ENCODE measurements at regions not wholly inside any gene's neighbourhood (a gene's known extent, or its start where the extent isn't known, plus 50 kb on each side); places are given as distances from the start of the nearest gene placed in this dataset.

GRCh38 chr12:4223273-4223845, 50.2 kb upstream of the CCND2 start:
- ATAC-seq (ENCODE audit: low read depth) (no peak), DNase-seq (no peak)
- H3K4me3 Mint-ChIP-seq: no peak overlapping the region
- H3K27me3 Mint-ChIP-seq: peaks cover 9% of the 10 kb centered on the region
- H3K36me3 Mint-ChIP-seq: peaks cover 2% of the 10 kb centered on the region
- no peak overlapping the region for H3K27ac Mint-ChIP-seq
- POLR2A ChIA-PET: interaction anchor here (0.8 kb wide), 1 partner anchor 9 kb away, joined by 3 read pairs; no protein-coding TSS in a partner anchor
- H3K4me1 Mint-ChIP-seq: peaks cover 16% of the 10 kb centered on the region
- peaks cover 5% of the 10 kb centered on the region for H3K9me3 Mint-ChIP-seq

- Mint-ChIP-seq H3K36me3 (peaks cover 3% of the 10 kb centered on the region), H3K27me3 (peaks cover 4% of the 10 kb centered on the region), H3K27ac (no peak overlapping the region), H3K9me3 (peaks cover 5% of the 10 kb centered on the region), H3K4me3 (no peak overlapping the region), H3K4me1 (peaks cover 23% of the 10 kb centered on the region)
- DNase-seq: no peak
- POLR2A ChIA-PET: no interaction called here
- no peak for ATAC-seq (ENCODE audit: low read depth)
Measured at GRCh38 chr12:4221258-4221620, 52.3 kb upstream of the CCND2 start.

GRCh38 chr12:4220536-4221257, 52.9 kb upstream of the CCND2 start:
- POLR2A ChIA-PET: no interaction called here
- H3K4me3 Mint-ChIP-seq: no peak overlapping the region
- no peak overlapping the region for H3K27ac Mint-ChIP-seq
- peaks cover 5% of the 10 kb centered on the region for H3K9me3 Mint-ChIP-seq
- no peak for DNase-seq
- H3K36me3 Mint-ChIP-seq: peaks cover 3% of the 10 kb centered on the region
- ATAC-seq (ENCODE audit: low read depth): no peak
- peaks cover 4% of the 10 kb centered on the region for H3K27me3 Mint-ChIP-seq
- H3K4me1 Mint-ChIP-seq: peaks cover 27% of the 10 kb centered on the region

GRCh38 chr12:4217091-4217490, 56.5 kb upstream of the CCND2 start:
- Mint-ChIP-seq H3K36me3 (peaks cover 5% of the 10 kb centered on the region), H3K4me1 (peaks cover 33% of the 10 kb centered on the region), H3K4me3 (no peak overlapping the region), H3K9me3 (peaks cover 9% of the 10 kb centered on the region), H3K27ac (no peak overlapping the region), H3K27me3 (peaks cover 2% of the 10 kb centered on the region)
- no peak for ATAC-seq (ENCODE audit: low read depth)
- DNase-seq: no peak
- POLR2A ChIA-PET: no interaction called here

GRCh38 chr12:4216187-4216927, 57.2 kb upstream of the CCND2 start:
- POLR2A ChIA-PET: interaction anchor here (0.8 to 2.1 kb wide), 6 partner anchors 52 to 109 kb away, joined by 4 to 14 read pairs (median 6); no protein-coding TSS in a partner anchor
- H3K36me3 Mint-ChIP-seq: peaks cover 5% of the 10 kb centered on the region
- no peak overlapping the region for H3K4me3 Mint-ChIP-seq
- H3K9me3 Mint-ChIP-seq: peaks cover 7% of the 10 kb centered on the region
- no peak for DNase-seq
- peaks cover 34% of the 10 kb centered on the region for H3K4me1 Mint-ChIP-seq
- ATAC-seq (ENCODE audit: low read depth): no peak
- H3K27ac Mint-ChIP-seq: peak overlapping the region; percentile 91
- peaks cover 3% of the 10 kb centered on the region for H3K27me3 Mint-ChIP-seq

- peak overlapping the region; percentile 91 for H3K27ac Mint-ChIP-seq
- POLR2A ChIA-PET: interaction anchor here (0.7 to 2.1 kb wide), 9 partner anchors 19 to 119 kb away, joined by 3 to 14 read pairs (median 5); no protein-coding TSS in a partner anchor
- H3K4me3 Mint-ChIP-seq: peak overlapping the region; percentile 74
- H3K9me3 Mint-ChIP-seq: peaks cover 7% of the 10 kb centered on the region
- ATAC-seq (ENCODE audit: low read depth): peak; percentile 88
- peaks cover 35% of the 10 kb centered on the region for H3K4me1 Mint-ChIP-seq
- H3K27me3 Mint-ChIP-seq: peaks cover 4% of the 10 kb centered on the region
- DNase-seq: peak; percentile 55
- peaks cover 3% of the 10 kb centered on the region for H3K36me3 Mint-ChIP-seq
Measured at GRCh38 chr12:4215229-4216186, 58.1 kb upstream of the CCND2 start.

- H3K4me1 Mint-ChIP-seq: peaks cover 35% of the 10 kb centered on the region
- H3K36me3 Mint-ChIP-seq: peaks cover 3% of the 10 kb centered on the region
- POLR2A ChIA-PET: interaction anchor here (0.7 to 2.1 kb wide), 8 partner anchors 19 to 118 kb away, joined by 3 to 14 read pairs (median 6); no protein-coding TSS in a partner anchor
- ATAC-seq (ENCODE audit: low read depth) (no peak), DNase-seq (no peak)
- peaks cover 7% of the 10 kb centered on the region for H3K9me3 Mint-ChIP-seq
- peaks cover 2% of the 10 kb centered on the region for H3K27me3 Mint-ChIP-seq
- H3K27ac Mint-ChIP-seq: peak overlapping the region; percentile 91
- peak overlapping the region; percentile 74 for H3K4me3 Mint-ChIP-seq
Measured at GRCh38 chr12:4214877-4215228, 58.7 kb upstream of the CCND2 start.

- Mint-ChIP-seq H3K27ac (no peak overlapping the region), H3K4me3 (no peak overlapping the region), H3K27me3 (peaks cover 2% of the 10 kb centered on the region), H3K4me1 (peaks cover 28% of the 10 kb centered on the region), H3K9me3 (peaks cover 4% of the 10 kb centered on the region), H3K36me3 (peaks cover 3% of the 10 kb centered on the region)
- ATAC-seq (ENCODE audit: low read depth): no peak
- POLR2A ChIA-PET: interaction anchor here (0.6 kb wide), 1 partner anchor 59 kb away, joined by 3 read pairs; no protein-coding TSS in a partner anchor
- DNase-seq: no peak
Measured at GRCh38 chr12:4213471-4213870, 60.1 kb upstream of the CCND2 start.

GRCh38 chr12:4212845-4213244, 60.7 kb upstream of the CCND2 start:
- Mint-ChIP-seq H3K4me1 (peaks cover 24% of the 10 kb centered on the region), H3K36me3 (peaks cover 3% of the 10 kb centered on the region), H3K9me3 (peaks cover 4% of the 10 kb centered on the region), H3K27ac (no peak overlapping the region), H3K27me3 (peaks cover 2% of the 10 kb centered on the region), H3K4me3 (no peak overlapping the region)
- ATAC-seq (ENCODE audit: low read depth) (no peak), DNase-seq (no peak)
- POLR2A ChIA-PET: interaction anchor here (0.7 kb wide), 1 partner anchor 10 kb away, joined by 3 read pairs; no protein-coding TSS in a partner anchor

- H3K27me3 Mint-ChIP-seq: peaks cover 2% of the 10 kb centered on the region
- DNase-seq (no peak), ATAC-seq (ENCODE audit: low read depth) (no peak)
- peaks cover 4% of the 10 kb centered on the region for H3K9me3 Mint-ChIP-seq
- POLR2A ChIA-PET: no interaction called here
- peaks cover 20% of the 10 kb centered on the region for H3K4me1 Mint-ChIP-seq
- no peak overlapping the region for H3K4me3 Mint-ChIP-seq
- H3K36me3 Mint-ChIP-seq: peaks cover 2% of the 10 kb centered on the region
- H3K27ac Mint-ChIP-seq: no peak overlapping the region
Measured at GRCh38 chr12:4211372-4211771, 62.2 kb upstream of the CCND2 start.

GRCh38 chr12:4210183-4210582, 63.4 kb upstream of the CCND2 start:
- Mint-ChIP-seq H3K27me3 (peaks cover 2% of the 10 kb centered on the region), H3K36me3 (peaks cover 2% of the 10 kb centered on the region), H3K9me3 (peaks cover 4% of the 10 kb centered on the region), H3K4me1 (peaks cover 11% of the 10 kb centered on the region), H3K27ac (no peak overlapping the region), H3K4me3 (no peak overlapping the region)
- ATAC-seq (ENCODE audit: low read depth) (no peak), DNase-seq (no peak)
- POLR2A ChIA-PET: interaction anchor here (1.7 kb wide), 1 partner anchor 59 kb away, joined by 6 read pairs; no protein-coding TSS in a partner anchor

- Mint-ChIP-seq H3K9me3 (no peaks in the 10 kb centered on the region), H3K4me1 (peaks cover 16% of the 10 kb centered on the region), H3K4me3 (no peak overlapping the region), H3K36me3 (no peaks in the 10 kb centered on the region), H3K27me3 (peaks cover 4% of the 10 kb centered on the region), H3K27ac (no peak overlapping the region)
- no peak for DNase-seq
- POLR2A ChIA-PET: no interaction called here
- no peak for ATAC-seq (ENCODE audit: low read depth)
Measured at GRCh38 chr12:4206470-4206869, 67.1 kb upstream of the CCND2 start.

Measured in activated naive CD8-positive, alpha-beta T cell treated with anti-CD3 and anti-CD28 coated beads, Interleukin-2, amount 10 ng/mL, durations not matched to agents 7 days and 5 days (primary cell).